B cell (primary cell): ENCODE measurements at regions not wholly inside any gene's neighbourhood (a gene's known extent, or its start where the extent isn't known, plus 50 kb on each side); places are given as distances from the start of the nearest gene placed in this dataset.

Experiments
- ATAC-seq: fragments of 200-7000 bp; cut with Tn5 transposase; one replicate; pipeline ENCODE4 v1.10.0; 2021; ENCODE audit warnings: low read depth, mild to moderate bottlenecking, moderate number of reproducible peaks, moderate library complexity
- CTCF ChIA-PET: fragments of 350-600 bp; sonication (Branson Sonifier 250); formaldehyde crosslinking; loops from one replicate; lab custom pipeline; 2021; ENCODE audit warnings: antibody characterized with exemption, inconsistent platforms; lab: Charles Lee
- POLR2A ChIA-PET: fragments of 350-600 bp; sonication (Branson Sonifier 250); formaldehyde crosslinking; loops from one replicate; lab custom pipeline; 2021; ENCODE audit warnings: antibody characterized with exemption; lab: Charles Lee
- DNase-seq: peaks from one replicate; pipeline ENCODE4 v3.0.0; 2013
- H2AFZ ChIP-seq: 2 replicates; pipeline ENCODE4 v1.6.1; 2012; ENCODE audit warnings: mild to moderate bottlenecking, low read depth, low read length; ENCODE audit not compliant: insufficient read depth, poor library complexity, severe bottlenecking
- H3K27ac ChIP-seq, 2 donors: 1 replicate in 1 of 2; 2 replicates in 1 of 2; pipeline ENCODE4 v1.5.1; 2012 to 2013; ENCODE audit warnings: low read length in 2 of 2, mild to moderate bottlenecking in 2 of 2, moderate library complexity in 1 of 2
- H3K27me3 ChIP-seq, 4 experiments: fragments of 200-600 bp in 1 of 4; sonication (generic) in 1 of 4; replicated peaks in 1 of 4; 1 replicate in 2 of 4; 2 replicates in 2 of 4; pipeline versions ENCODE4 v1.6.1 to v1.7.0; 2013 to 2016; ENCODE audit warnings: low read length in 3 of 4, mild to moderate bottlenecking in 2 of 4, mixed read lengths in 1 of 4, moderate library complexity in 1 of 4; ENCODE audit not compliant: insufficient read depth in 4 of 4, control insufficient read depth in 3 of 4; ENCODE audit errors: control extremely low read depth in 1 of 4
- H3K36me3 ChIP-seq, 2 experiments: replicated peaks in 1 of 2; 1 replicate in 1 of 2; 2 replicates in 1 of 2; pipeline versions ENCODE4 v1.6.1 to v1.7.1; 2013; ENCODE audit warnings: low read length in 1 of 2; ENCODE audit not compliant: insufficient read depth in 2 of 2, control insufficient read depth in 1 of 2; ENCODE audit errors: control extremely low read depth in 1 of 2, extremely low read depth in 1 of 2
- H3K4me1 ChIP-seq, 2 donors: fragments of 200-600 bp in 1 of 2; sonication (generic) in 1 of 2; 1 replicate in 1 of 2; 2 replicates in 1 of 2; pipeline versions ENCODE4 v1.5.1 to v1.6.1; 2013 to 2017; ENCODE audit warnings: low read length in 2 of 2; ENCODE audit not compliant: control insufficient read depth in 2 of 2, insufficient read depth in 2 of 2
- H3K4me2 ChIP-seq: replicated peaks from 2 replicates; pipeline ENCODE3; 2012; ENCODE audit warnings: mild to moderate bottlenecking, low read depth, low read length; ENCODE audit not compliant: poor library complexity, severe bottlenecking
- H3K4me3 ChIP-seq, 5 experiments: fragments of 200-600 bp in 1 of 5; sonication (generic) in 1 of 5; 1 replicate in 3 of 5; 2 replicates in 2 of 5; pipeline versions ENCODE4 v1.5.1 to v1.7.0; 2011 to 2016; ENCODE audit warnings: low read length in 4 of 5, mild to moderate bottlenecking in 4 of 5, low read depth in 2 of 5, control low read depth in 1 of 5, moderate library complexity in 1 of 5; ENCODE audit not compliant: insufficient read depth in 1 of 5; ENCODE audit errors: control extremely low read depth in 1 of 5, extremely low read depth in 1 of 5
- H3K79me2 ChIP-seq: fragments of 200-600 bp; sonication (generic); one replicate; pipeline ENCODE4 v1.6.0; 2016; ENCODE audit warnings: low read length; ENCODE audit not compliant: control insufficient read depth, insufficient read depth
- H3K9ac ChIP-seq: fragments of 200-600 bp; sonication (generic); 2 replicates; pipeline ENCODE4 v1.6.1; 2017; ENCODE audit warnings: mild to moderate bottlenecking, low read length, moderate library complexity
- H3K9me3 ChIP-seq, 3 donors: one replicate each; pipeline versions ENCODE4 v1.6.1 to v1.7.1; 2013; ENCODE audit warnings: low read length in 2 of 3; ENCODE audit not compliant: control insufficient read depth in 2 of 3, insufficient read depth in 1 of 3; ENCODE audit errors: control extremely low read depth in 1 of 3
- H4K20me1 ChIP-seq: 2 replicates; pipeline ENCODE4 v1.6.0; 2012; ENCODE audit warnings: mild to moderate bottlenecking, low read length; ENCODE audit not compliant: insufficient read depth, control insufficient read depth, poor library complexity, severe bottlenecking
- H3K27ac Mint-ChIP-seq: one replicate; pipeline ENCODE4 v1.8.0; 2021; ENCODE audit warnings: mixed read lengths
- H3K27me3 Mint-ChIP-seq: one replicate; pipeline ENCODE4 v1.8.0; 2021; ENCODE audit warnings: mixed read lengths
- H3K4me1 Mint-ChIP-seq: one replicate; pipeline ENCODE4 v1.8.0; 2021; ENCODE audit warnings: mixed read lengths
- H3K4me3 Mint-ChIP-seq: one replicate; pipeline ENCODE4 v1.8.0; 2021; ENCODE audit warnings: mixed read lengths
- H3K9me3 Mint-ChIP-seq: one replicate; pipeline ENCODE4 v1.8.0; 2022; ENCODE audit warnings: mixed read lengths; ENCODE audit not compliant: insufficient read depth
- EZH2 ChIP-seq: IDR thresholded peaks from 2 replicates; pipeline ENCODE4 v1.6.1; 2012; ENCODE audit warnings: borderline replicate concordance, low read depth, mild to moderate bottlenecking, moderate library complexity, low read length; ENCODE audit not compliant: insufficient read depth, poor library complexity, severe bottlenecking
- WGBS: methylation state at CpG from one replicate; pipeline ENCODE4 v1.1.5; 2013; ENCODE audit warnings: missing lambda C conversion rate; ENCODE audit not compliant: insufficient coverage; 5-methylcytosine and 5-hydroxymethylcytosine counted together
- intact Hi-C: fragments of 100-400 bp; cut with micrococcal nuclease; formaldehyde crosslinking; loops from one replicate; pipeline ENCODE4 v1.10.0; 2022
- TF ChIP-seq, protein P1 (sequence below): fragments of 200-600 bp; IDR thresholded peaks from one replicate; pipeline ENCODE4 v1.8.0; 2022; ENCODE audit warnings: antibody characterized with exemption, mild to moderate bottlenecking

- Histone ChIP-seq H3K4me3 (no peak overlapping the region), H3K9ac (no peak overlapping the region), H3K27me3 (no peaks in the 10 kb centered on the region), H2AFZ (no peak overlapping the region), H3K4me1 (no peaks in the 10 kb centered on the region), H3K9me3 (no peaks in the 10 kb centered on the region), H3K27ac (no peak overlapping the region), H3K4me2 (no peak overlapping the region), H3K79me2 (no peaks in the 10 kb centered on the region), H4K20me1 (no peaks in the 10 kb centered on the region), H3K36me3 (no peaks in the 10 kb centered on the region)
- no peaks in the 10 kb centered on the region for H3K4me1 Mint-ChIP-seq
- ATAC-seq = no peak
- POLR2A ChIA-PET = no interaction called here
- WGBS = no CpG with 5 or more reads among the region's 1 CpG
- no peak overlapping the region for H3K4me3 Mint-ChIP-seq
- TF ChIP-seq, protein P1, sequence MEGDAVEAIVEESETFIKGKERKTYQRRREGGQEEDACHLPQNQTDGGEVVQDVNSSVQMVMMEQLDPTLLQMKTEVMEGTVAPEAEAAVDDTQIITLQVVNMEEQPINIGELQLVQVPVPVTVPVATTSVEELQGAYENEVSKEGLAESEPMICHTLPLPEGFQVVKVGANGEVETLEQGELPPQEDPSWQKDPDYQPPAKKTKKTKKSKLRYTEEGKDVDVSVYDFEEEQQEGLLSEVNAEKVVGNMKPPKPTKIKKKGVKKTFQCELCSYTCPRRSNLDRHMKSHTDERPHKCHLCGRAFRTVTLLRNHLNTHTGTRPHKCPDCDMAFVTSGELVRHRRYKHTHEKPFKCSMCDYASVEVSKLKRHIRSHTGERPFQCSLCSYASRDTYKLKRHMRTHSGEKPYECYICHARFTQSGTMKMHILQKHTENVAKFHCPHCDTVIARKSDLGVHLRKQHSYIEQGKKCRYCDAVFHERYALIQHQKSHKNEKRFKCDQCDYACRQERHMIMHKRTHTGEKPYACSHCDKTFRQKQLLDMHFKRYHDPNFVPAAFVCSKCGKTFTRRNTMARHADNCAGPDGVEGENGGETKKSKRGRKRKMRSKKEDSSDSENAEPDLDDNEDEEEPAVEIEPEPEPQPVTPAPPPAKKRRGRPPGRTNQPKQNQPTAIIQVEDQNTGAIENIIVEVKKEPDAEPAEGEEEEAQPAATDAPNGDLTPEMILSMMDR = no peak
- no peak for TF ChIP-seq EZH2
- intact Hi-C loops = no loop called here
- no peak for DNase-seq
- no peaks in the 10 kb centered on the region for H3K9me3 Mint-ChIP-seq
- CTCF ChIA-PET = no interaction called here
- no peaks in the 10 kb centered on the region for H3K27me3 Mint-ChIP-seq
- no peak overlapping the region for H3K27ac Mint-ChIP-seq
Measured at GRCh38 chr3:168422843-168423242, 327.1 kb upstream of the GOLIM4 start.

DNA sequence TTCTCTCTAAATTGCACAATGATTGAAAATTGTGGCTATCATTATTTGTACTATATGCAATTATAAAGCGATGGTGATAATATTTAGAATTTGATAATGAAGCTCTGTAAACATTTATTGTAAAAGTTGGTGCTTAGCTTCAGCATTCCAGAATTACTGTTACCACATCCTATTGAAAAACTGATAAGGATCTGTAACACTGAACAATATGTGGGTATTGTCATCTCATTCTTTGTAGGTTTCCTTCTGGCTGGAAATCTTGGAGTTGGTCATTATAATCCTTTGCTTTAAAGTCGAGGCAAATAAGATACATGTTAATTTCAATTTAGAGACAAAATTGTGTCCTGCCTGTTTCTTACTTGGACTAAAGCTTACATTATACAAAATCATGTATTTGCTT, 323.4 kb upstream of the GOLIM4 start:
- no peaks in the 10 kb centered on the region for H4K20me1 ChIP-seq
- no peaks in the 10 kb centered on the region for H3K36me3 ChIP-seq
- no peak overlapping the region for H3K4me3 Mint-ChIP-seq
- ChIA-PET CTCF (no interaction called here), POLR2A (no interaction called here)
- H3K9me3 Mint-ChIP-seq = no peaks in the 10 kb centered on the region
- WGBS = no CpG with 5 or more reads among the region's 2 CpGs
- H3K4me1 Mint-ChIP-seq = no peaks in the 10 kb centered on the region
- no peak overlapping the region for H3K4me3 ChIP-seq
- H3K27ac ChIP-seq = no peak overlapping the region
- H3K79me2 ChIP-seq = no peaks in the 10 kb centered on the region
- H3K27me3 ChIP-seq = no peaks in the 10 kb centered on the region
- intact Hi-C loops = no loop called here
- no peaks in the 10 kb centered on the region for H3K27me3 Mint-ChIP-seq
- H3K27ac Mint-ChIP-seq = no peak overlapping the region
- H3K9me3 ChIP-seq = no peaks in the 10 kb centered on the region
- no peaks in the 10 kb centered on the region for H3K4me1 ChIP-seq
- H2AFZ ChIP-seq = no peak overlapping the region
- DNase-seq = no peak
- H3K9ac ChIP-seq = no peak overlapping the region
- no peak for TF ChIP-seq EZH2
- TF ChIP-seq, protein P1 = no peak
- no peak for ATAC-seq
- H3K4me2 ChIP-seq = no peak overlapping the region
